IPS DF 6.9 (cell line): ENCODE measurements at regions not wholly inside any gene's neighbourhood (a gene's known extent, or its start where the extent isn't known, plus 50 kb on each side); places are given as distances from the start of the nearest gene placed in this dataset.

Experiments
- DNase-seq: peaks from one replicate; pipeline ENCODE4 v3.0.0-alpha.2; 2013; ENCODE audit warnings: low read depth, low spot score
- H3K27ac ChIP-seq: one replicate; pipeline ENCODE4 v1.5.1; 2013; ENCODE audit warnings: low read length, control low read depth
- H3K27me3 ChIP-seq: 2 replicates; pipeline ENCODE4 v1.6.1; 2013; ENCODE audit warnings: mild to moderate bottlenecking, low read length; ENCODE audit not compliant: control insufficient read depth, insufficient read depth
- H3K36me3 ChIP-seq: 2 replicates; pipeline ENCODE4 v1.6.1; 2013; ENCODE audit warnings: low read length; ENCODE audit not compliant: control insufficient read depth, insufficient read depth
- H3K4me1 ChIP-seq: 2 replicates; pipeline ENCODE4 v1.6.1; 2013; ENCODE audit warnings: low read length; ENCODE audit not compliant: control insufficient read depth, insufficient read depth
- H3K4me3 ChIP-seq: 2 replicates; pipeline ENCODE4 v1.5.1; 2013; ENCODE audit warnings: mild to moderate bottlenecking, low read length
- H3K9me3 ChIP-seq: 2 replicates; pipeline ENCODE4 v1.6.1; 2013; ENCODE audit warnings: low read length, inconsistent platforms; ENCODE audit not compliant: control insufficient read depth, insufficient read depth
- WGBS: extraction: QIAGEN DNeasy Blood & Tissue Kit; methylation state at CpG from one replicate; pipeline ENCODE4 v1.1.7; 2013; ENCODE audit warnings: mixed read lengths, missing lambda C conversion rate; ENCODE audit not compliant: insufficient read length, insufficient coverage; 5-methylcytosine and 5-hydroxymethylcytosine counted together

- DNase-seq = no peak
- no peak overlapping the region for H3K27ac ChIP-seq
- H3K4me3 ChIP-seq = no peak overlapping the region
- H3K27me3 ChIP-seq = no peaks in the 10 kb centered on the region
- no peaks in the 10 kb centered on the region for H3K9me3 ChIP-seq
- no peaks in the 10 kb centered on the region for H3K36me3 ChIP-seq
- H3K4me1 ChIP-seq = peaks cover 4% of the 10 kb centered on the region; the same call in 1 of the 2 replicates
- no CpG with 5 or more reads among the region's 1 CpG for WGBS
Measured at GRCh38 chr6:97666889-97667288, 383.9 kb upstream of the MMS22L start.

GRCh38 chr6:97668716-97669115 lies 385.7 kb upstream of the MMS22L start:
- no CpG with 5 or more reads among the region's 11 CpGs for WGBS
- Histone ChIP-seq H3K36me3 (no peaks in the 10 kb centered on the region), H3K4me3 (no peak overlapping the region), H3K27me3 (no peaks in the 10 kb centered on the region), H3K4me1 (peaks cover 4% of the 10 kb centered on the region; the same call in 1 of the 2 replicates), H3K9me3 (no peaks in the 10 kb centered on the region), H3K27ac (no peak overlapping the region)
- DNase-seq = no peak

GRCh38 chr6:97669191-97670031 lies 386.4 kb upstream of the MMS22L start:
- no peak overlapping the region for H3K27ac ChIP-seq
- no peak overlapping the region for H3K4me3 ChIP-seq
- H3K4me1 ChIP-seq = peaks cover 4% of the 10 kb centered on the region; the same call in 1 of the 2 replicates
- WGBS = no CpG with 5 or more reads among the region's 15 CpGs
- H3K27me3 ChIP-seq = no peaks in the 10 kb centered on the region
- no peak for DNase-seq
- H3K9me3 ChIP-seq = no peaks in the 10 kb centered on the region
- H3K36me3 ChIP-seq = no peaks in the 10 kb centered on the region

DNA sequence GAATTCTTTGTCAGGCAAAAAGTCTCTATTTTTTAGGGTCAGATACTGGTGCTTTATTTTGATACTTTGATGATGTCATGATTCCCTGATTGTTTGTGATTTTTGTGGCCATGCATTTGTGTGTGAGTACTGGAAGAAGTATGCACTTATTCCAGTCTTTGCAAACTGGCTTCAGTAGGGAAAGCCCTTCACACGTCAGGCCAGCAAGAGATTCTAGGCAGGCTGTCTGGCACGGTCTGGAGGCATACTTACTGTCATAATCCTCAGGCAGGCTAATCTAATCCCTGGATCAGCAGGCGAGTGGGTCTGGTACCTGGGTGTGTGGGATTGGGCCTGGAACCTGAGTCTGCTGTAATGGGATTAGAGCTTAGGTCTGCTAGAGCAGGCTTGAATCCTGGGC lies 391.8 kb upstream of the MMS22L start:
- no CpG with 5 or more reads among the region's 3 CpGs for WGBS
- Histone ChIP-seq H3K4me3 (no peak overlapping the region), H3K4me1 (no peaks in the 10 kb centered on the region), H3K36me3 (no peaks in the 10 kb centered on the region), H3K27ac (no peak overlapping the region), H3K27me3 (no peaks in the 10 kb centered on the region), H3K9me3 (no peaks in the 10 kb centered on the region)
- no peak for DNase-seq

DNA sequence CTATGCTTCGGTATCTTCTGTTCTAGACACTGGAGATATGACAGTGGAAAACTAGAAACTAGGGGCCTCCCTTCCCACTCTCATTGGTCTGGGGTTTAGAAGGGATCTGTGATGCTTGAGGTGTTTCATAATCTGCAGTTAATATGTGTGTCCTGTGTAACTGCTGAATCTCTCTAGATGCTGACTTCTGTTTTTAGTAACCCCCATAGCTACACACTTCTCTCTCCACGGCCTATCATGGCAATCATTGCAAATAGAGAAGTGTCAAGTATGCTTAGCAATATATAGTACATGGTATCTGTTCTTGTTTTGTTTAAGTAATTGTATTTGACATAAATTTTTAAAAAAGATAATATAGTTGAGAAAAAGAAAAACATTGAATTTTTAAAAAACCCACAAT lies 394.6 kb upstream of the MMS22L start:
- no peaks in the 10 kb centered on the region for H3K9me3 ChIP-seq
- no CpG with 5 or more reads among the region's 2 CpGs for WGBS
- H3K4me1 ChIP-seq = no peaks in the 10 kb centered on the region
- no peak for DNase-seq
- no peak overlapping the region for H3K4me3 ChIP-seq
- H3K27ac ChIP-seq = no peak overlapping the region
- no peaks in the 10 kb centered on the region for H3K27me3 ChIP-seq
- no peaks in the 10 kb centered on the region for H3K36me3 ChIP-seq

GRCh38 chr6:97687916-97688315 lies 404.9 kb upstream of the MMS22L start:
- H3K27ac ChIP-seq = no peak overlapping the region

GRCh38 chr6:97689078-97689754 lies 406.2 kb upstream of the MMS22L start:
- no peaks in the 10 kb centered on the region for H3K4me1 ChIP-seq
- no peak overlapping the region for H3K4me3 ChIP-seq
- no peaks in the 10 kb centered on the region for H3K9me3 ChIP-seq
- no peak for DNase-seq
- no peaks in the 10 kb centered on the region for H3K27me3 ChIP-seq
- no peak overlapping the region for H3K27ac ChIP-seq
- no CpG with 5 or more reads among the region's 5 CpGs for WGBS
- no peaks in the 10 kb centered on the region for H3K36me3 ChIP-seq

More at GRCh38 chr6:97687916-97688315, 404.9 kb upstream of the MMS22L start:
- no peaks in the 10 kb centered on the region for H3K4me1 ChIP-seq
- WGBS = 100% methylated on average over 1 of the region's 2 CpGs
- no peaks in the 10 kb centered on the region for H3K27me3 ChIP-seq
- DNase-seq = no peak
- H3K9me3 ChIP-seq = no peaks in the 10 kb centered on the region
- no peaks in the 10 kb centered on the region for H3K36me3 ChIP-seq
- no peak overlapping the region for H3K4me3 ChIP-seq

DNA sequence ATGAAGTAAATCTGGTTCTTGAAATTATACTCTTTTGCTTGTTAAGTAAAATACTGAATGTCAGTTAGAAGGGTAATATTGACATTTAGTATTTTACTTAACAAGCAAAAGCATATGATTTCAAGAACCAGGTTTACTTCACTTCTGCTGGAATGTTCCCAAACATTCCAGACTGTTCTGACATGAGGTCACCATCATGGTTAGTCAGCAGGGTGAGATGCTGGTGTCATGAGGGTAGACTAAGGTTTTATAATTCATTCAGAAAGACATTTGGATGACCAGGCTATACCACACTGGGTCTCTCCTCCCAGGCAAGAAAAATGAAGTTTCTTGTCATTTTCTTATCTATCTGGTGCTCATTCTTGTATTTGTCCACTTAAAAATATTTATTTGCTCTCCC lies 414.4 kb upstream of the MMS22L start:
- no peaks in the 10 kb centered on the region for H3K4me1 ChIP-seq
- H3K27me3 ChIP-seq = no peaks in the 10 kb centered on the region
- H3K4me3 ChIP-seq = no peak overlapping the region
- DNase-seq = no peak
- no peaks in the 10 kb centered on the region for H3K36me3 ChIP-seq
- H3K27ac ChIP-seq = no peak overlapping the region
- H3K9me3 ChIP-seq = no peaks in the 10 kb centered on the region

- no peak overlapping the region for H3K4me3 ChIP-seq
- peaks cover 4% of the 10 kb centered on the region; the same call in 1 of the 2 replicates for H3K4me1 ChIP-seq
- no peaks in the 10 kb centered on the region for H3K27me3 ChIP-seq
- H3K9me3 ChIP-seq = no peaks in the 10 kb centered on the region
- no peak for DNase-seq
- no CpG with 5 or more reads among the region's 2 CpGs for WGBS
- no peak overlapping the region for H3K27ac ChIP-seq
- H3K36me3 ChIP-seq = no peaks in the 10 kb centered on the region
Measured at GRCh38 chr6:97701801-97702200, 418.8 kb upstream of the MMS22L start.

- no peak for DNase-seq
- H3K9me3 ChIP-seq = no peaks in the 10 kb centered on the region
- H3K27me3 ChIP-seq = no peaks in the 10 kb centered on the region
- H3K4me1 ChIP-seq = peaks cover 4% of the 10 kb centered on the region; the same call in 1 of the 2 replicates
- no peak overlapping the region for H3K27ac ChIP-seq
- no peaks in the 10 kb centered on the region for H3K36me3 ChIP-seq
- H3K4me3 ChIP-seq = no peak overlapping the region
Measured at GRCh38 chr6:97702248-97702647, 419.2 kb upstream of the MMS22L start.
